ENCODE measurements at regions not wholly inside any gene's neighbourhood (a gene's known extent, or its start where the extent isn't known, plus 50 kb on each side); places are given as distances from the start of the nearest gene placed in this dataset.

- no peak overlapping the region for H3K27ac ChIP-seq (ENCODE audit: insufficient read depth, low read length)
- no peak overlapping the region for H3K14ac ChIP-seq (replicated peaks; ENCODE audit: low read depth, low read length)
- 0 out of 2 replicates have a peak overlapping the region, but pooled peaks have one; percentile 15 for H2AK5ac ChIP-seq (ENCODE audit: low read depth, low read length)
- DNase-seq, result peak; percentile 49
- in situ Hi-C loops (cut with MboI; ENCODE audit: low sequenced_read_pairs) (no loop called here), intact Hi-C loops (cut with micrococcal nuclease) (no loop called here), dilution Hi-C loops (cut with HindIII; ENCODE audit: low sequenced_read_pairs, unreplicated experiment) (no loop called here)
- H4K5ac ChIP-seq (ENCODE audit: low read depth, low read length), result no peak overlapping the region
- no peaks in the 10 kb centered on the region for H3K27me3 ChIP-seq (ENCODE audit: control insufficient read depth, insufficient read depth, low read length)
- H3K18ac ChIP-seq (ENCODE audit: low read depth, low read length), result no peak overlapping the region; the same call in 1 of the 2 replicates
- no peak overlapping the region for H3K56ac ChIP-seq (ENCODE audit: extremely low read depth, insufficient read depth, low read length)
- H4K91ac ChIP-seq (ENCODE audit: insufficient read depth, low read depth, low read length), result no peak overlapping the region
- no peak overlapping the region for H2BK120ac ChIP-seq (ENCODE audit: low read depth, low read length)
- no peaks in the 10 kb centered on the region for H3K36me3 ChIP-seq (ENCODE audit: control insufficient read depth, insufficient read depth, low read length)
- H3K79me1 ChIP-seq (ENCODE audit: low read depth in 1 of 2, low read length in 2 of 2), result no peaks in the 10 kb centered on the region
- no peak overlapping the region for H3K4me3 ChIP-seq (ENCODE audit: insufficient read depth, low read depth, low read length)
- WGBS, 2 experiments (ENCODE audit: extremely low coverage in 2 of 2, insufficient read length in 1 of 2), result 40% methylated on average over 1 of the region's 10 CpGs; no CpG with 5 or more reads in 1 of the 2 experiments
- no peak overlapping the region for H2BK5ac ChIP-seq (ENCODE audit: low read depth, low read length, poor library complexity, severe bottlenecking)
- no peak overlapping the region for H3K4ac ChIP-seq (ENCODE audit: low read depth, low read length)
- H3K4me1 ChIP-seq (ENCODE audit: control insufficient read depth, insufficient read depth, low read length), result no peaks in the 10 kb centered on the region
- H2BK20ac ChIP-seq (ENCODE audit: low read depth, low read length), result no peak overlapping the region; the same call in 1 of the 2 replicates
- no peak overlapping the region for H2AK9ac ChIP-seq (replicated peaks; ENCODE audit: low read depth, low read length, poor library complexity)
- TF ChIP-seq CEBPB (IDR thresholded peaks at IDR 0.05; ENCODE audit: low read depth, low read length), result no peak
- TF ChIP-seq, protein P1, sequence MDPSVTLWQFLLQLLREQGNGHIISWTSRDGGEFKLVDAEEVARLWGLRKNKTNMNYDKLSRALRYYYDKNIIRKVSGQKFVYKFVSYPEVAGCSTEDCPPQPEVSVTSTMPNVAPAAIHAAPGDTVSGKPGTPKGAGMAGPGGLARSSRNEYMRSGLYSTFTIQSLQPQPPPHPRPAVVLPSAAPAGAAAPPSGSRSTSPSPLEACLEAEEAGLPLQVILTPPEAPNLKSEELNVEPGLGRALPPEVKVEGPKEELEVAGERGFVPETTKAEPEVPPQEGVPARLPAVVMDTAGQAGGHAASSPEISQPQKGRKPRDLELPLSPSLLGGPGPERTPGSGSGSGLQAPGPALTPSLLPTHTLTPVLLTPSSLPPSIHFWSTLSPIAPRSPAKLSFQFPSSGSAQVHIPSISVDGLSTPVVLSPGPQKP (IDR thresholded peaks at IDR 0.05; ENCODE audit: borderline replicate concordance, low read depth, low read length), result no peak
- TF ChIP-seq NFE2L2 (IDR thresholded peaks at IDR 0.05; ENCODE audit: low read depth, low read length), result no peak
- no peak for TF ChIP-seq MAFK (IDR thresholded peaks at IDR 0.05; ENCODE audit: low read depth, low read length)
- no peak for TF ChIP-seq SMC3 (IDR thresholded peaks at IDR 0.05; ENCODE audit: low read depth, low read length)
- TF ChIP-seq RAD21 (IDR thresholded peaks at IDR 0.05; ENCODE audit: low read length), result no peak
- TF ChIP-seq RCOR1 (IDR thresholded peaks at IDR 0.05; ENCODE audit: insufficient replicate concordance, low read length), result no peak
- no peak for TF ChIP-seq CHD1 (IDR thresholded peaks at IDR 0.05; ENCODE audit: low read depth, low read length)
- TF ChIP-seq CTCF (conservative IDR thresholded peaks at IDR 0.05; ENCODE audit: low read depth, low read length), result no peak
- no peak for TF ChIP-seq POLR2A (IDR thresholded peaks at IDR 0.05; ENCODE audit: low read depth, low read length)
- no peak for TF ChIP-seq FOS (IDR thresholded peaks at IDR 0.05; ENCODE audit: low read depth, low read length)
- no peak for TF ChIP-seq MXI1 (IDR thresholded peaks at IDR 0.05; ENCODE audit: borderline replicate concordance, low read depth, low read length)
- TF ChIP-seq MAZ (IDR thresholded peaks at IDR 0.05; ENCODE audit: borderline replicate concordance, low read depth, low read length), result no peak
- H4K8ac ChIP-seq (ENCODE audit: low read depth in 2 of 2, low read length in 2 of 2), result no peak overlapping the region
- ATAC-seq (ENCODE audit: low read depth), result no peak
- no peak overlapping the region for H3K4me2 ChIP-seq (ENCODE audit: low read depth, low read length)
- H3K9me3 ChIP-seq (ENCODE audit: control insufficient read depth, insufficient read depth, low read length), result no peaks in the 10 kb centered on the region
- BruUV-seq (replicated peaks), result no TSS peak
- H3K23ac ChIP-seq (ENCODE audit: low read depth, low read length), result no peak overlapping the region
- H4K20me1 ChIP-seq (ENCODE audit: insufficient read depth, low read length), result no peaks in the 10 kb centered on the region
- H2BK15ac ChIP-seq (ENCODE audit: low read depth, low read length), result no peak overlapping the region
- H2AFZ ChIP-seq (replicated peaks; ENCODE audit: low read length, poor library complexity), result no peak overlapping the region
- H3K9me1 ChIP-seq (ENCODE audit: insufficient read depth, low read length), result no peaks in the 10 kb centered on the region
- POLR2A ChIA-PET (ENCODE audit: unreplicated experiment), result no interaction called here
- H3K9ac ChIP-seq (ENCODE audit: low read depth, low read length), result no peak overlapping the region
- CTCF ChIA-PET, result no interaction called here
Observed at GRCh38 chrX:13266641-13267345, 53.1 kb downstream of the ATXN3L start.
